ENCODE measurements at regions not wholly inside any gene's neighbourhood (a gene's known extent, or its start where the extent isn't known, plus 50 kb on each side); places are given as distances from the start of the nearest gene placed in this dataset.
A peak's percentile ranks its signal among the peaks of the same experiment; 100 is the strongest.

- H3K27me3 Mint-ChIP-seq (ENCODE audit: low read depth) = peaks cover 59% of the 10 kb centered on the region
- H3K4me3 Mint-ChIP-seq = no peak overlapping the region
- H3K4me1 Mint-ChIP-seq = peaks cover 49% of the 10 kb centered on the region
- peaks cover 3% of the 10 kb centered on the region for H3K9me3 Mint-ChIP-seq
- H3K36me3 Mint-ChIP-seq (ENCODE audit: low read depth) = no peaks in the 10 kb centered on the region
- no peak for TF ChIP-seq CTCF (IDR thresholded peaks at IDR 0.05; ENCODE audit: unreplicated experiment in 3 of 3)
- no peak overlapping the region for H3K27ac Mint-ChIP-seq
These were observed 119.8 kb upstream of the CADM1 start for GRCh38 chr11:115624065-115624464.

- Mint-ChIP-seq H3K27me3 (ENCODE audit: low read depth) (peaks cover 59% of the 10 kb centered on the region), H3K4me3 (no peak overlapping the region), H3K27ac (peak overlapping the region in 2 of 3 experiments; percentile 41 to 69), H3K36me3 (ENCODE audit: low read depth) (no peaks in the 10 kb centered on the region), H3K4me1 (peaks cover 51% of the 10 kb centered on the region), H3K9me3 (peaks cover 3% of the 10 kb centered on the region)
- no peak for TF ChIP-seq CTCF (IDR thresholded peaks at IDR 0.05; ENCODE audit: unreplicated experiment in 3 of 3)
These were observed 118.8 kb upstream of the CADM1 start for GRCh38 chr11:115623021-115623451.

GRCh38 chr11:115618428-115618827 lies 114.2 kb upstream of the CADM1 start:
- Mint-ChIP-seq H3K9me3 (peaks cover 3% of the 10 kb centered on the region), H3K27ac (no peak overlapping the region), H3K27me3 (ENCODE audit: low read depth) (peaks cover 54% of the 10 kb centered on the region), H3K4me3 (no peak overlapping the region), H3K36me3 (ENCODE audit: low read depth) (no peaks in the 10 kb centered on the region), H3K4me1 (peaks cover 51% of the 10 kb centered on the region)
- TF ChIP-seq CTCF (IDR thresholded peaks at IDR 0.05; ENCODE audit: unreplicated experiment in 3 of 3) = no peak

- Mint-ChIP-seq H3K27ac (peak overlapping the region; percentile 3 to 39 (median 8)), H3K9me3 (peaks cover 3% of the 10 kb centered on the region), H3K36me3 (ENCODE audit: low read depth) (no peaks in the 10 kb centered on the region), H3K4me3 (no peak overlapping the region), H3K4me1 (peaks cover 51% of the 10 kb centered on the region), H3K27me3 (ENCODE audit: low read depth) (peaks cover 56% of the 10 kb centered on the region)
- TF ChIP-seq CTCF (IDR thresholded peaks at IDR 0.05; ENCODE audit: unreplicated experiment in 3 of 3) = no peak
These were observed 113.6 kb upstream of the CADM1 start for GRCh38 chr11:115617767-115618166.

GRCh38 chr11:115616971-115617370 lies 112.8 kb upstream of the CADM1 start:
- Mint-ChIP-seq H3K4me3 (no peak overlapping the region), H3K36me3 (ENCODE audit: low read depth) (no peaks in the 10 kb centered on the region), H3K27ac (peak overlapping the region; percentile 3 to 47 (median 42)), H3K9me3 (peaks cover 3% of the 10 kb centered on the region), H3K27me3 (ENCODE audit: low read depth) (peaks cover 56% of the 10 kb centered on the region), H3K4me1 (peaks cover 50% of the 10 kb centered on the region)
- no peak for TF ChIP-seq CTCF (IDR thresholded peaks at IDR 0.05; ENCODE audit: unreplicated experiment in 3 of 3)

GRCh38 chr11:115613986-115614632 lies 109.9 kb upstream of the CADM1 start:
- Mint-ChIP-seq H3K9me3 (no peaks in the 10 kb centered on the region), H3K4me1 (peaks cover 49% of the 10 kb centered on the region), H3K36me3 (ENCODE audit: low read depth) (no peaks in the 10 kb centered on the region), H3K27me3 (ENCODE audit: low read depth) (peaks cover 51% of the 10 kb centered on the region), H3K4me3 (no peak overlapping the region), H3K27ac (no peak overlapping the region)
- TF ChIP-seq CTCF (IDR thresholded peaks at IDR 0.05; ENCODE audit: unreplicated experiment in 3 of 3) = no peak
